ENCODE measurements at regions not wholly inside any gene's neighbourhood (a gene's known extent, or its start where the extent isn't known, plus 50 kb on each side); places are given as distances from the start of the nearest gene placed in this dataset.

DNA sequence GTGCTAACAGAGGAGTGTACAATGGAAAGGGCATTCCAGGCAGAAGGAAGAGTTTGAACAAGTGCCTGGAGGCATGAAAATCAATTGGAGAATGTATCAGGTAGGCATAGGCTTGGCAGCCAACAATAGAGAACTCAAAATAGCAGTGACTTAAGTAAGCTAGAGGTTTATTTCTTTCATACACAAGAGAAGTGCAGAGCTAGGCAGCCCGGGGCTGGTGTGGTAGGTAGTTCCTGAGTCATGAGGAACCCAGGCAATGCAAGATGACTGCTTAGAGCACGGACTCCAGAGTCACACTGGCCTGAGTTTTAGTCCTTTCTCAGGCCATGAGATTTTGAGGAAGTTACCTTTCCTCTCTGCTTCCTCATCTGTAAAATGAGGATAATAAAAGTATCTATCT, 74.8 kb upstream of the LRRN2 start:
- TF ChIP-seq, protein P1, sequence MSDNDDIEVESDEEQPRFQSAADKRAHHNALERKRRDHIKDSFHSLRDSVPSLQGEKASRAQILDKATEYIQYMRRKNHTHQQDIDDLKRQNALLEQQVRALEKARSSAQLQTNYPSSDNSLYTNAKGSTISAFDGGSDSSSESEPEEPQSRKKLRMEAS (IDR thresholded peaks at IDR 0.05) = no peak
- TF ChIP-seq EP300 (IDR thresholded peaks at IDR 0.05; ENCODE audit: borderline replicate concordance) (no peak), CEBPB (IDR thresholded peaks at IDR 0.05) (no peak)

DNA sequence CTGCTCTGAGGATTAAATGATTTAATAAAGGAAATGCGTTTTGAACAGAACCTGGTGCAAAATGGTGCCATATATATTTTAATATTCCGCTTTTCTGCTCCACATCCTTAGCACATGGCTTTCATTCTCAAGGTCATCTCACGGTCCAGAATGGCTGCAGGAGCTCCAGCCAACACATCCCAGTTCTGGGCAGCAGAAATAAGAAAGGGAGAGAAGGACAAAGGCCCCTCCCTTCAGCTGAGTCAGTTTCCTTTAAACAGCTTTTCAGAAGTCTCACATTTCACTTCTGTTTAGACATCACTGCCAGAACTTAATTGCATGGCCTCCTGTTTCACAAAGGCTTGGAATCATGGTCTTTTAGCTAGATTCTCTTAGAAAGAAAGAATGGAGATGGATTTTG, 75.2 kb upstream of the LRRN2 start:
- TF ChIP-seq TCF12 (IDR thresholded peaks at IDR 0.05; ENCODE audit: low read depth) (no peak), RAD21 (IDR thresholded peaks at IDR 0.05; ENCODE audit: low read depth) (no peak)
- TF ChIP-seq, protein P2, sequence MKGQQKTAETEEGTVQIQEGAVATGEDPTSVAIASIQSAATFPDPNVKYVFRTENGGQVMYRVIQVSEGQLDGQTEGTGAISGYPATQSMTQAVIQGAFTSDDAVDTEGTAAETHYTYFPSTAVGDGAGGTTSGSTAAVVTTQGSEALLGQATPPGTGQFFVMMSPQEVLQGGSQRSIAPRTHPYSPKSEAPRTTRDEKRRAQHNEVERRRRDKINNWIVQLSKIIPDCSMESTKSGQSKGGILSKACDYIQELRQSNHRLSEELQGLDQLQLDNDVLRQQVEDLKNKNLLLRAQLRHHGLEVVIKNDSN (IDR thresholded peaks at IDR 0.05) = no peak
- TF ChIP-seq, protein P3, sequence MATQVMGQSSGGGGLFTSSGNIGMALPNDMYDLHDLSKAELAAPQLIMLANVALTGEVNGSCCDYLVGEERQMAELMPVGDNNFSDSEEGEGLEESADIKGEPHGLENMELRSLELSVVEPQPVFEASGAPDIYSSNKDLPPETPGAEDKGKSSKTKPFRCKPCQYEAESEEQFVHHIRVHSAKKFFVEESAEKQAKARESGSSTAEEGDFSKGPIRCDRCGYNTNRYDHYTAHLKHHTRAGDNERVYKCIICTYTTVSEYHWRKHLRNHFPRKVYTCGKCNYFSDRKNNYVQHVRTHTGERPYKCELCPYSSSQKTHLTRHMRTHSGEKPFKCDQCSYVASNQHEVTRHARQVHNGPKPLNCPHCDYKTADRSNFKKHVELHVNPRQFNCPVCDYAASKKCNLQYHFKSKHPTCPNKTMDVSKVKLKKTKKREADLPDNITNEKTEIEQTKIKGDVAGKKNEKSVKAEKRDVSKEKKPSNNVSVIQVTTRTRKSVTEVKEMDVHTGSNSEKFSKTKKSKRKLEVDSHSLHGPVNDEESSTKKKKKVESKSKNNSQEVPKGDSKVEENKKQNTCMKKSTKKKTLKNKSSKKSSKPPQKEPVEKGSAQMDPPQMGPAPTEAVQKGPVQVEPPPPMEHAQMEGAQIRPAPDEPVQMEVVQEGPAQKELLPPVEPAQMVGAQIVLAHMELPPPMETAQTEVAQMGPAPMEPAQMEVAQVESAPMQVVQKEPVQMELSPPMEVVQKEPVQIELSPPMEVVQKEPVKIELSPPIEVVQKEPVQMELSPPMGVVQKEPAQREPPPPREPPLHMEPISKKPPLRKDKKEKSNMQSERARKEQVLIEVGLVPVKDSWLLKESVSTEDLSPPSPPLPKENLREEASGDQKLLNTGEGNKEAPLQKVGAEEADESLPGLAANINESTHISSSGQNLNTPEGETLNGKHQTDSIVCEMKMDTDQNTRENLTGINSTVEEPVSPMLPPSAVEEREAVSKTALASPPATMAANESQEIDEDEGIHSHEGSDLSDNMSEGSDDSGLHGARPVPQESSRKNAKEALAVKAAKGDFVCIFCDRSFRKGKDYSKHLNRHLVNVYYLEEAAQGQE (IDR thresholded peaks at IDR 0.05; ENCODE audit: low read depth) = no peak

DNA sequence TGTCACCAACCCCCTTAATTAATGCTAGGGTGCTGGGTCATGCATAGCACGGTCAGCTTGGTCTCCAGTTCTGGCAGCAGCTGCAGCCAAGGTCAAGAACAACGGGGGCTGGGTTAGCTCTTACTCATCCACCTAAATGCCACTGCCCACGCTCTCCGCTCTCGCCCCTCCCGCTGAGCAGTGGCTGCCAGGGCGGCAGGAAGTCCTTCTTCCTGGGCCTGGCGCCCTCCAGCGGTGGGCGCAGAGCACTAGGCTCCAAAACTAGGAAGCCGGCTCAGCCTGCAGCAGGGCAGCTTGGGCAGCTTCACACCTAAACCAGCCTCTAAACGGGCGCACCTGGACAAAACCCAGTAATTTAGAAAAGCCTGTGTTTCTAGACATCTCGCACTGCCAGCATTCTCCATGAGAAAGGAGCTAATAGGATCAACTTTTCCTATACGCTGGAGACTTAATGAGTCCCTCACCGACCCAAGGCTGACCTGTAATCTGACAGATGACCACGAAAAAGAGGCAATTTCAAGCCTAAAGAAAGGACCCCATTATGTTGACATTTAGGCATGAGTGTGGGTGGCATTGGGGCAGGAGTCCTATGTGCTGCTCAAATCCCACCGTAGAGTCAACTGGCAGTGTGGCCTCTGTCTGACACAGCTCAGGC, 78.4 kb upstream of the LRRN2 start:
- peak; percentile 52; the same call in 1 of the 2 replicates for TF ChIP-seq NFIC (IDR thresholded peaks at IDR 0.05)
- TF ChIP-seq EP300 (IDR thresholded peaks at IDR 0.05; ENCODE audit: borderline replicate concordance) = no peak
- TF ChIP-seq RAD21 (IDR thresholded peaks at IDR 0.05; ENCODE audit: low read depth) = peak; percentile 79
- peak; percentile 30 for TF ChIP-seq TEAD4 (IDR thresholded peaks at IDR 0.05)
- TF ChIP-seq TCF12 (IDR thresholded peaks at IDR 0.05; ENCODE audit: low read depth) = 0 out of 2 replicates have a peak, but pooled peaks have one; percentile 37
- TF ChIP-seq, protein P2 (IDR thresholded peaks at IDR 0.05) = no peak
- TF ChIP-seq, protein P1 (IDR thresholded peaks at IDR 0.05) = peak; percentile 41; the same call in 1 of the 2 replicates
- peak; percentile 75 for TF ChIP-seq EGR1 (IDR thresholded peaks at IDR 0.05)

DNA sequence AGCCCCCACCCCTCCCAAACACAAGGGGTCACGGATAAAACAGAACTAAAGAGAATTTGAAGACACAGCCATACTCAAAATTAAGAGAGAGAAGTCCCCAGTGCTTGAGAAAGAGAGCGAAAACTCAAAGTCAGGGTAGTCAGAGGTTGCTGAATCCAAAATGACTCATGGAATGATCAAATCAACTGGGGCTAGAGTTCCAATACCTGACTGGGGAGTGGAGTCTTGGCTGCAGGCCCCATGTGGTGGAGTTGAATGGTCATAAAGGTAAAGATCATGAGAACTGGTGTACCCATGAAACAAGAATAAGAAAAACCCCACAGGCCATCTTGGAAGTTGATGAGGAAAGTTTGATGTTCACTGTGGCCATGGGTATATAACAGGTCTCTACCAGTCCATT, 84.5 kb upstream of the LRRN2 start:
- TF ChIP-seq CEBPB (IDR thresholded peaks at IDR 0.05) (no peak), CREB1 (IDR thresholded peaks at IDR 0.05; ENCODE audit: low read depth) (no peak), YY1 (IDR thresholded peaks at IDR 0.05; ENCODE audit: low read depth) (no peak), TCF12 (IDR thresholded peaks at IDR 0.05; ENCODE audit: low read depth) (no peak), RAD21 (IDR thresholded peaks at IDR 0.05; ENCODE audit: low read depth) (no peak), NFIC (IDR thresholded peaks at IDR 0.05) (no peak)
- TF ChIP-seq, protein P2 (IDR thresholded peaks at IDR 0.05) = no peak
- TF ChIP-seq, protein P1 (IDR thresholded peaks at IDR 0.05) = no peak
- TF ChIP-seq, protein P3 (IDR thresholded peaks at IDR 0.05; ENCODE audit: low read depth) = no peak

DNA sequence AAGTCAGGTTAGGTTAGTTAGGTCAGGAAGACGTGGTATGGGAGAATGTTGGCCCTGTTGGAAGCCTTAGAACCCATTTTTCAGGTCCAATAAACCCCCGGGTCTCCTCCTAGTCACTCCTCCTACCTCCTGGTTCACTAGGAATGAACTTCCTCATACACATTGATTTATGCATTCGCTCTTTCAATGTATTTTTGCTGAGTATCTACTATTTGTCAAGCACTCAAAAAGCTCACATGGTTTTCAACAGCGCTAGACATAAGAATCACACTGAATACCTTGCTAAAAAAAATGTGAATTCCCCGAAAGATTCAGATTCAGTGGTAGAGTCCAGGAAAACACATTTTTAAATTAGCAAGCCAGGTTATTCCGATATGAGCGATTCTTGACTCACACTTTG, 85.8 kb upstream of the LRRN2 start:
- no peak for TF ChIP-seq RAD21 (IDR thresholded peaks at IDR 0.05; ENCODE audit: low read depth)
- no peak for TF ChIP-seq YY1 (IDR thresholded peaks at IDR 0.05; ENCODE audit: low read depth)
- no peak for TF ChIP-seq TCF12 (IDR thresholded peaks at IDR 0.05; ENCODE audit: low read depth)
- TF ChIP-seq EP300 (IDR thresholded peaks at IDR 0.05; ENCODE audit: borderline replicate concordance) = no peak
- TF ChIP-seq TAF1 (IDR thresholded peaks at IDR 0.05; ENCODE audit: low read depth) = no peak
- TF ChIP-seq, protein P1 (IDR thresholded peaks at IDR 0.05) = no peak
- TF ChIP-seq FOXM1 (IDR thresholded peaks at IDR 0.05; ENCODE audit: borderline replicate concordance, low read depth) = no peak
- no peak for TF ChIP-seq TEAD4 (IDR thresholded peaks at IDR 0.05)
- TF ChIP-seq, protein P3 (IDR thresholded peaks at IDR 0.05; ENCODE audit: low read depth) = no peak
- TF ChIP-seq NFIC (IDR thresholded peaks at IDR 0.05) = no peak
- no peak for TF ChIP-seq CREB1 (IDR thresholded peaks at IDR 0.05; ENCODE audit: low read depth)
- TF ChIP-seq EGR1 (IDR thresholded peaks at IDR 0.05) = no peak
- TF ChIP-seq, protein P2 (IDR thresholded peaks at IDR 0.05) = no peak
- TF ChIP-seq CEBPB (IDR thresholded peaks at IDR 0.05) = no peak

Measured in Ishikawa (cell line).